Ishikawa (cell line): ENCODE measurements at regions not wholly inside any gene's neighbourhood (a gene's known extent, or its start where the extent isn't known, plus 50 kb on each side); places are given as distances from the start of the nearest gene placed in this dataset.

ENCODE experiments used
- CEBPB ChIP-seq: IDR thresholded peaks from 2 replicates; pipeline ENCODE4 v1.6.1; 2012
- CREB1 ChIP-seq: IDR thresholded peaks from 2 replicates; pipeline ENCODE4 v1.6.1; 2012; ENCODE audit warnings: low read depth
- EGR1 ChIP-seq: IDR thresholded peaks from 2 replicates; pipeline ENCODE4 v1.6.1; 2012
- EP300 ChIP-seq: IDR thresholded peaks from 2 replicates; pipeline ENCODE4 v1.6.1; 2012; ENCODE audit warnings: borderline replicate concordance
- FOXM1 ChIP-seq: IDR thresholded peaks from 2 replicates; pipeline ENCODE4 v1.6.1; 2012; ENCODE audit warnings: low read depth, borderline replicate concordance
- MAX ChIP-seq: IDR thresholded peaks from 2 replicates; pipeline ENCODE4 v1.6.1; 2012
- NFIC ChIP-seq: IDR thresholded peaks from 2 replicates; pipeline ENCODE4 v1.6.1; 2012
- RAD21 ChIP-seq: IDR thresholded peaks from 2 replicates; pipeline ENCODE4 v1.6.1; 2012; ENCODE audit warnings: low read depth
- REST ChIP-seq: IDR thresholded peaks from 2 replicates; pipeline ENCODE4 v1.6.1; 2012; ENCODE audit warnings: low read depth, mild to moderate bottlenecking
- TAF1 ChIP-seq: IDR thresholded peaks from 2 replicates; pipeline ENCODE4 v1.6.1; 2012; ENCODE audit warnings: low read depth, mild to moderate bottlenecking
- TCF12 ChIP-seq: IDR thresholded peaks from 2 replicates; pipeline ENCODE4 v1.6.1; 2012; ENCODE audit warnings: low read depth
- TEAD4 ChIP-seq: IDR thresholded peaks from 2 replicates; pipeline ENCODE4 v1.6.1; 2012
- USF1 ChIP-seq: IDR thresholded peaks from 2 replicates; pipeline ENCODE4 v1.6.1; 2012
- YY1 ChIP-seq: IDR thresholded peaks from 2 replicates; pipeline ENCODE4 v1.6.1; 2012; ENCODE audit warnings: low read depth
- ZBTB7A ChIP-seq: IDR thresholded peaks from 2 replicates; pipeline ENCODE4 v1.6.1; 2012; ENCODE audit warnings: low read depth

- no peak for TF ChIP-seq TAF1
- no peak for TF ChIP-seq ZBTB7A
- no peak for TF ChIP-seq EGR1
- no peak for TF ChIP-seq EP300
- TF ChIP-seq TEAD4: no peak
- no peak for TF ChIP-seq USF1
- no peak for TF ChIP-seq RAD21
- TF ChIP-seq TCF12: no peak
- TF ChIP-seq YY1: no peak
- no peak for TF ChIP-seq NFIC
- TF ChIP-seq FOXM1: no peak
- no peak for TF ChIP-seq REST
- no peak for TF ChIP-seq CEBPB
- no peak for TF ChIP-seq CREB1
- no peak for TF ChIP-seq MAX
Observed at GRCh38 chr13:112324116-112324515, 52.0 kb upstream of the SPACA7 start.

- TF ChIP-seq MAX (no peak), ZBTB7A (no peak)
Observed at GRCh38 chr13:112325142-112325808, 50.9 kb upstream of the SPACA7 start.

GRCh38 chr13:112325920-112326645 lies 50.1 kb upstream of the SPACA7 start:
- no peak for TF ChIP-seq RAD21
- TF ChIP-seq YY1: no peak
- TF ChIP-seq TCF12: no peak
- TF ChIP-seq NFIC: no peak
- no peak for TF ChIP-seq TEAD4
- TF ChIP-seq ZBTB7A: no peak
- no peak for TF ChIP-seq CREB1
- no peak for TF ChIP-seq FOXM1
- no peak for TF ChIP-seq TAF1
- no peak for TF ChIP-seq CEBPB
- no peak for TF ChIP-seq REST
- TF ChIP-seq EGR1: no peak
- TF ChIP-seq EP300: no peak
- no peak for TF ChIP-seq USF1
- no peak for TF ChIP-seq MAX
